ENCODE measurements at regions not wholly inside any gene's neighbourhood (a gene's known extent, or its start where the extent isn't known, plus 50 kb on each side); places are given as distances from the start of the nearest gene placed in this dataset.

DNA sequence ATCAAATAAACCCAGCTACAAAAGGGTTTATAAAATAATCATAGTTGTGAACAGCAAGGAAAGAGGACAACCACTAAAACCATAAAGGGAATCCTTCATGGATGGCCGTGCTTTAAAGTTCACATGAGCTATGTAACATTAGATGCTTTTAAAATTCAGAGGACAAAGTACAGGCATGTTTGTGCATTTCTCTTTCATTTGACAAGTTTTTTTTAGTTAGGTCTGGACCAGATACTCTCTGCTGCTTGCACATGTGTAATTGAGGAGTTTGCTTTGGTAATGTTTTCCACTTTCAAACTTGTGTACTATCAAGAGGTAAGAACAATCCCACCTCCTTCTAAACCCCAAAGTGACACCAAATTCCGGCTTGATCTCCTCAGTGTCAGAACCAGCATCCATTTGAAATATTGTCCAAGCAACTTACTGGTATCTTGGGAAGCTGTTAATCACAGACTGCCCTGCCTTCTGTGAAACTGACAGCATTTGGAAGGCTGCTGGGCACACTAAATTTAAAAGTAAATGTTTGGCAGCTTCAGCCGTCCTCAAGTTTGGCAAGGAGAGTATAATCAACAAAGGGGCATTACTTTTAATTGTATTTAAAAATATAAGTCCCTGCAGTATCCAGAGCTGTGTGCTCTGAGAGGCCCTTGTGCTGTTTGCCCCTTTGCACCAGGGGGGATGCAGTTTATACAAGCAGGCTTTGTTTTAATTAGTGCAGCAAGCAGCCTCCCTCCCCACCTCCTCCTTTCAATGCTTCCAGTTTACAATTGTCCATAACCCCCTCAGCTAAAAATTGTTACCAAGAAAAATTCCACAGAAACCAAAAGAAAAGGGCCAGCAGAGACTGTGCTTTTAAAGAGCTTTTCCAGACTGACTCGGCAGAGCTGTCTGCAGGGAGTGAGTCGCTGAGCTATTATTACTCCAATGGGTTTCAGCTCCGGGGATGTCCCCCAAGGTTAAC, 328.3 kb upstream of the MPDZ start (continued):
- TF ChIP-seq AKNA (CRISPR knock-in tag; IDR thresholded peaks at IDR 0.05; ENCODE audit: borderline replicate concordance) (no peak), FOXJ3 (CRISPR knock-in tag; IDR thresholded peaks at IDR 0.05; ENCODE audit: borderline replicate concordance) (no peak), THYN1 (CRISPR knock-in tag; IDR thresholded peaks at IDR 0.05; ENCODE audit: borderline replicate concordance, low read depth) (no peak), HIVEP1 (CRISPR knock-in tag; IDR thresholded peaks at IDR 0.05) (no peak), ZNF672 (CRISPR knock-in tag; IDR thresholded peaks at IDR 0.05) (no peak)

- 10% methylated on average over 5 of the region's 5 CpGs for WGBS (ENCODE audit: low lambda C conversion rate)
- Histone ChIP-seq H3K27me3 (ENCODE audit: control insufficient read depth in 1 of 2, insufficient read depth in 2 of 2, low read length in 2 of 2) (no peaks in the 10 kb centered on the region), H2AFZ (ENCODE audit: low read length) (no peak overlapping the region), H3K4me1 (ENCODE audit: insufficient read depth, low read length) (no peaks in the 10 kb centered on the region), H3K4me3 (replicated peaks in 1 of 3; ENCODE audit: insufficient read depth in 1 of 3, low read depth in 2 of 3, low read length in 3 of 3) (no peak overlapping the region), H3K9ac (ENCODE audit: insufficient read depth, low read depth, low read length) (no peak overlapping the region), H3K27ac (ENCODE audit: extremely low read length, insufficient read depth, low read length) (no peak overlapping the region), H3K9me3 (ENCODE audit: low read length) (no peaks in the 10 kb centered on the region), H3K79me2 (ENCODE audit: insufficient read depth, low read length) (no peaks in the 10 kb centered on the region), H3K4me2 (ENCODE audit: low read depth, low read length) (no peak overlapping the region), H3K36me3 (replicated peaks in 1 of 2; ENCODE audit: control insufficient read depth in 1 of 2, insufficient read depth in 2 of 2, low read length in 2 of 2) (no peaks in the 10 kb centered on the region), H4K20me1 (ENCODE audit: insufficient read depth, low read length) (no peaks in the 10 kb centered on the region)
- in situ Hi-C loops (cut with HindIII; ENCODE audit: extremely low pct_ligation_motif_present, low pct_unique_long_range_greater_than_20kb), result loop anchor here (25.0 kb wide), 1 partner anchor 756 kb away; no protein-coding TSS in a partner anchor
- no peak for DNase-seq (ENCODE audit: low spot score)
- ChIA-PET CTCF (ENCODE audit: low intra/inter-chr PET ratio, low total read pairs) (no interaction called here), POLR2A (no interaction called here)
- no TSS peak for BruUV-seq (replicated peaks)
- FAIRE-seq, result no peak
- no peak for ATAC-seq
- intact Hi-C loops (cut with micrococcal nuclease; ENCODE audit: unreplicated experiment), result no loop called here
- TF ChIP-seq ZFY (CRISPR knock-in tag; IDR thresholded peaks at IDR 0.05) (no peak), TERF1 (CRISPR knock-in tag; IDR thresholded peaks at IDR 0.05) (no peak), ZNF263 (CRISPR knock-in tag; IDR thresholded peaks at IDR 0.05) (no peak), CREB1 (IDR thresholded peaks at IDR 0.05) (no peak), CREB1 (CRISPR knock-in tag; IDR thresholded peaks at IDR 0.05) (no peak), ZFP90 (CRISPR knock-in tag; IDR thresholded peaks at IDR 0.05; ENCODE audit: borderline replicate concordance) (no peak), MTF2 (CRISPR knock-in tag; IDR thresholded peaks at IDR 0.05; ENCODE audit: borderline replicate concordance) (no peak), ZNF660 (CRISPR knock-in tag; IDR thresholded peaks at IDR 0.05; ENCODE audit: borderline replicate concordance, low read depth) (no peak)
- TF ChIP-seq, protein P1, sequence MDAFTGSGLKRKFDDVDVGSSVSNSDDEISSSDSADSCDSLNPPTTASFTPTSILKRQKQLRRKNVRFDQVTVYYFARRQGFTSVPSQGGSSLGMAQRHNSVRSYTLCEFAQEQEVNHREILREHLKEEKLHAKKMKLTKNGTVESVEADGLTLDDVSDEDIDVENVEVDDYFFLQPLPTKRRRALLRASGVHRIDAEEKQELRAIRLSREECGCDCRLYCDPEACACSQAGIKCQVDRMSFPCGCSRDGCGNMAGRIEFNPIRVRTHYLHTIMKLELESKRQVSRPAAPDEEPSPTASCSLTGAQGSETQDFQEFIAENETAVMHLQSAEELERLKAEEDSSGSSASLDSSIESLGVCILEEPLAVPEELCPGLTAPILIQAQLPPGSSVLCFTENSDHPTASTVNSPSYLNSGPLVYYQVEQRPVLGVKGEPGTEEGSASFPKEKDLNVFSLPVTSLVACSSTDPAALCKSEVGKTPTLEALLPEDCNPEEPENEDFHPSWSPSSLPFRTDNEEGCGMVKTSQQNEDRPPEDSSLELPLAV (CRISPR knock-in tag; conservative IDR thresholded peaks at IDR 0.05; ENCODE audit: low read depth), result no peak
Measured at GRCh38 chr9:13606586-13606985, 327.1 kb upstream of the MPDZ start.
